K562 (cell line): ENCODE measurements at regions not wholly inside any gene's neighbourhood (a gene's known extent, or its start where the extent isn't known, plus 50 kb on each side); places are given as distances from the start of the nearest gene placed in this dataset.

ENCODE experiments used
- ATAC-seq: fragments of 200-7000 bp; cut with Tn5 transposase; 3 replicates; pipeline ENCODE4 v1.9.1; 2020; ENCODE audit warnings: moderate library complexity
- BruUV-seq: library from RNA; stranded (reverse); fragments of 400-500 nt; replicated peaks from 2 replicates; lab custom pipeline; 2021; lab: Mats Ljungman, UMichigan
- CTCF ChIA-PET: fragments of 300-600 bp; formaldehyde crosslinking; extraction: SDS; loops from one replicate; lab custom pipeline; 2021; ENCODE audit warnings: low intra/inter-chr PET ratio; lab: Yijun Ruan, JAX
- POLR2A ChIA-PET: fragments of 300-600, 350-650 bp; sonication (Branson Sonifier 250); formaldehyde crosslinking; extraction: SDS; loops from one replicate; lab custom pipeline; 2021; ENCODE audit warnings: antibody characterized with exemption, inconsistent platforms; lab: Yijun Ruan, JAX
- DNase-seq, 4 experiments: peaks; one replicate each; pipeline versions ENCODE4 v3.0.0 to v3.0.0-alpha.2; 2011 to 2018; ENCODE audit warnings: low spot score in 3 of 4, mixed read lengths in 3 of 4; ENCODE audit errors: extremely low read depth in 1 of 4
- FAIRE-seq: peaks from 2 replicates; lab custom pipeline; 2011; peaks lifted over from hg19 to GRCh38; lab: Jason Lieb, UNC
- H2AFZ ChIP-seq: 2 replicates; pipeline ENCODE4 v1.6.0; 2011; ENCODE audit warnings: low read depth, low read length, control low read depth, inconsistent platforms
- H3K27ac ChIP-seq: fragments of 200-600 bp; 3 replicates; pipeline ENCODE4 v1.8.0; 2011; ENCODE audit warnings: low read depth, mild to moderate bottlenecking, control low read depth, inconsistent platforms, low read length, moderate library complexity, mixed read lengths; ENCODE audit errors: extremely low read depth
- H3K27me3 ChIP-seq, 2 experiments: fragments of 300-600 bp in 1 of 2; 2 replicates in 1 of 2; 3 replicates in 1 of 2; pipeline versions ENCODE4 v1.6.0 to v1.8.0; 2011; ENCODE audit warnings: inconsistent platforms in 2 of 2, low read length in 2 of 2, mild to moderate bottlenecking in 1 of 2, mixed read lengths in 1 of 2, moderate library complexity in 1 of 2; ENCODE audit not compliant: control insufficient read depth in 2 of 2, insufficient read depth in 2 of 2
- H3K36me3 ChIP-seq: fragments of 300-600 bp; 3 replicates; pipeline ENCODE4 v1.8.0; 2011; ENCODE audit warnings: mild to moderate bottlenecking, low read length, inconsistent platforms; ENCODE audit not compliant: control insufficient read depth, insufficient read depth
- H3K4me1 ChIP-seq, 2 experiments: fragments of 200-600 bp in 1 of 2; replicated peaks in 1 of 2; 2 replicates in 1 of 2; 3 replicates in 1 of 2; pipeline versions ENCODE4 v1.5.1 to v1.8.0; 2011; ENCODE audit warnings: inconsistent platforms in 2 of 2, low read length in 2 of 2, mild to moderate bottlenecking in 1 of 2, mixed read lengths in 1 of 2, moderate library complexity in 1 of 2; ENCODE audit not compliant: control insufficient read depth in 2 of 2, insufficient read depth in 2 of 2
- H3K4me2 ChIP-seq: 2 replicates; pipeline ENCODE4 v1.6.1; 2011; ENCODE audit warnings: low read length, control low read depth, inconsistent platforms, mixed read lengths; ENCODE audit not compliant: insufficient read depth
- H3K4me3 ChIP-seq: fragments of 200-600 bp; sonication (generic), shearing (Covaris generic); 2 replicates; pipeline ENCODE4 v1.5.1; 2016; ENCODE audit warnings: control low read depth, inconsistent platforms
- H3K79me2 ChIP-seq: fragments of 200-600 bp; 3 replicates; pipeline ENCODE4 v1.8.0; 2011; ENCODE audit warnings: low read length, inconsistent platforms; ENCODE audit not compliant: control insufficient read depth, insufficient read depth
- H3K9ac ChIP-seq, 2 experiments: 2 replicates each; pipeline versions ENCODE4 v1.6.0 to v1.6.1; 2011; ENCODE audit warnings: low read depth in 2 of 2, low read length in 2 of 2, control low read depth in 1 of 2, inconsistent platforms in 1 of 2, mild to moderate bottlenecking in 1 of 2, mixed read lengths in 1 of 2; ENCODE audit not compliant: insufficient read depth in 1 of 2
- H3K9me1 ChIP-seq: one replicate; pipeline ENCODE4 v1.6.0; 2011; ENCODE audit warnings: inconsistent platforms, mild to moderate bottlenecking, low read length, moderate library complexity; ENCODE audit not compliant: control insufficient read depth, insufficient read depth
- H3K9me3 ChIP-seq: replicated peaks from 2 replicates; pipeline ENCODE4 v1.5.1; 2011; ENCODE audit warnings: low read depth, low read length, inconsistent platforms; ENCODE audit not compliant: control insufficient read depth, insufficient read depth
- H4K20me1 ChIP-seq: replicated peaks from 2 replicates; pipeline ENCODE4 v1.6.1; 2011; ENCODE audit warnings: low read length, inconsistent platforms, mixed read lengths; ENCODE audit not compliant: control insufficient read depth, insufficient read depth
- CBFA2T3 ChIP-seq: fragments of 450-650 bp; IDR thresholded peaks from 2 replicates; pipeline ENCODE4 v1.6.1; 2017
- CC2D1A ChIP-seq: fragments of 450-650 bp; IDR thresholded peaks from 2 replicates; pipeline ENCODE4 v1.6.1; 2017; ENCODE audit warnings: mild to moderate bottlenecking
- CREBBP ChIP-seq: IDR thresholded peaks from one replicate; pipeline ENCODE4 v1.6.1; 2012; ENCODE audit warnings: low read depth, mild to moderate bottlenecking, control low read depth, inconsistent platforms, low read length
- EP400 ChIP-seq: fragments of 450-650 bp; IDR thresholded peaks from 2 replicates; pipeline ENCODE4 v1.6.1; 2017; ENCODE audit warnings: antibody characterized with exemption, mild to moderate bottlenecking, moderate library complexity
- GATAD2A ChIP-seq: fragments of 450-650 bp; IDR thresholded peaks from 2 replicates; pipeline ENCODE4 v1.6.1; 2017
- HIVEP1 ChIP-seq: fragments of 250-450 bp; sonication (Bioruptor Pico); IDR thresholded peaks from 2 replicates; pipeline ENCODE4 v1.4.0; 2020; ENCODE audit warnings: mild to moderate bottlenecking
- HNRNPLL ChIP-seq: fragments of 200-400 bp; formaldehyde crosslinking; IDR thresholded peaks from 2 replicates; pipeline ENCODE4 v1.6.1; 2017; ENCODE audit warnings: low read length, low read depth, mild to moderate bottlenecking; ENCODE audit not compliant: poor library complexity, severe bottlenecking
- NFATC3 ChIP-seq: fragments of 450-650 bp; IDR thresholded peaks from 2 replicates; pipeline ENCODE4 v1.6.1; 2017; ENCODE audit warnings: mild to moderate bottlenecking
- PPARD ChIP-seq: fragments of 250-450 bp; sonication (Bioruptor Pico); IDR thresholded peaks from 2 replicates; pipeline ENCODE4 v1.8.0; 2022; ENCODE audit warnings: inconsistent platforms, mild to moderate bottlenecking, moderate library complexity
- RBM17 ChIP-seq: fragments of 200-400 bp; formaldehyde crosslinking; IDR thresholded peaks from 2 replicates; pipeline ENCODE4 v1.6.1; 2017; ENCODE audit warnings: low read depth, mild to moderate bottlenecking, low read length, borderline replicate concordance
- SRSF1 ChIP-seq: fragments of 200-400 bp; formaldehyde crosslinking; IDR thresholded peaks from 2 replicates; pipeline ENCODE4 v1.6.1; 2017; ENCODE audit warnings: mild to moderate bottlenecking, low read depth, low read length, moderate library complexity
- SRSF3 ChIP-seq: fragments of 200-400 bp; formaldehyde crosslinking; IDR thresholded peaks from 2 replicates; pipeline ENCODE4 v1.6.1; 2016; ENCODE audit warnings: mild to moderate bottlenecking, low read length, moderate library complexity; ENCODE audit not compliant: insufficient read depth
- ZNF311 ChIP-seq: fragments of 250-450 bp; sonication (Bioruptor Pico); IDR thresholded peaks from 2 replicates; pipeline ENCODE4 v1.4.0; 2020; ENCODE audit warnings: mild to moderate bottlenecking, moderate library complexity
- ZNF408 ChIP-seq: fragments of 250-450 bp; sonication (Bioruptor Pico); IDR thresholded peaks from 2 replicates; pipeline ENCODE4 v1.4.0; 2020; ENCODE audit warnings: low read depth, mild to moderate bottlenecking, moderate library complexity
- WGBS: fragments of 100-300 bp; shearing (Covaris generic); methylation state at CpG from one replicate; pipeline ENCODE4 v1.1.6; 2016; ENCODE audit warnings: low coverage, mixed read lengths; ENCODE audit not compliant: insufficient coverage; ENCODE audit errors: missing lambda C conversion rate; 5-methylcytosine and 5-hydroxymethylcytosine counted together
- in situ Hi-C: fragments of 300-500 bp; cut with MboI; formaldehyde crosslinking; loops from 4 replicates; pipeline ENCODE4 v1.15.0; 2018; ENCODE audit warnings: inconsistent platforms, mixed read lengths
- intact Hi-C: fragments of 100-400 bp; cut with micrococcal nuclease; formaldehyde crosslinking; loops from 2 replicates; pipeline ENCODE4 v1.14.2; 2022
- TF ChIP-seq, protein P1 (sequence below): fragments of 250-450 bp; sonication (Bioruptor Pico); IDR thresholded peaks from 2 replicates; pipeline ENCODE4 v1.4.0; 2020; ENCODE audit warnings: mild to moderate bottlenecking, moderate library complexity, borderline replicate concordance

DNA sequence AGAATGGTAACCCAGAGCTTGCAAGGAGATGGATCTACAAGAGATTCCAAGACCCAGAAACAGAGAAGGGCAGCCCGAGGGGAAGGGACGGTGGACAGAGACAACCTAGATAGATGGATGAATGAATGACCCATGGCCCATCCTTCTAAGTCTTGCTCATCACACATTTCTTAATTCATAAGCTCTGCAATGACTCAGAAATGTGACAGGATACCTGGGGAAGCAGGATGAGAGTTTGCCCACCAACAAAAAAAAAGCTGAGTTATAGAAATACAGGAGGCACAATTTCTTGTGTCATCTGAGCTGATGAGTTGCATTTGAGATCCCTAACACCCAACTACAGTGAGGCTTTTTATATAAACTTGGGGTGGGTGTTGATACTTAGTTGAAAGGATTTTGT is 76.6 kb downstream of the CNTN3 start:
- Histone ChIP-seq H3K9me1 (no peaks in the 10 kb centered on the region), H3K79me2 (no peaks in the 10 kb centered on the region)
- TF ChIP-seq PPARD (CRISPR knock-in tag) (no peak), CBFA2T3 (no peak), CREBBP (no peak), NFATC3 (no peak), HIVEP1 (CRISPR knock-in tag) (no peak), SRSF3 (no peak), ZNF408 (CRISPR knock-in tag) (no peak), EP400 (no peak), HNRNPLL (no peak), ZNF311 (no peak), GATAD2A (no peak), RBM17 (no peak), CC2D1A (no peak), SRSF1 (no peak)
- TF ChIP-seq, protein P1, sequence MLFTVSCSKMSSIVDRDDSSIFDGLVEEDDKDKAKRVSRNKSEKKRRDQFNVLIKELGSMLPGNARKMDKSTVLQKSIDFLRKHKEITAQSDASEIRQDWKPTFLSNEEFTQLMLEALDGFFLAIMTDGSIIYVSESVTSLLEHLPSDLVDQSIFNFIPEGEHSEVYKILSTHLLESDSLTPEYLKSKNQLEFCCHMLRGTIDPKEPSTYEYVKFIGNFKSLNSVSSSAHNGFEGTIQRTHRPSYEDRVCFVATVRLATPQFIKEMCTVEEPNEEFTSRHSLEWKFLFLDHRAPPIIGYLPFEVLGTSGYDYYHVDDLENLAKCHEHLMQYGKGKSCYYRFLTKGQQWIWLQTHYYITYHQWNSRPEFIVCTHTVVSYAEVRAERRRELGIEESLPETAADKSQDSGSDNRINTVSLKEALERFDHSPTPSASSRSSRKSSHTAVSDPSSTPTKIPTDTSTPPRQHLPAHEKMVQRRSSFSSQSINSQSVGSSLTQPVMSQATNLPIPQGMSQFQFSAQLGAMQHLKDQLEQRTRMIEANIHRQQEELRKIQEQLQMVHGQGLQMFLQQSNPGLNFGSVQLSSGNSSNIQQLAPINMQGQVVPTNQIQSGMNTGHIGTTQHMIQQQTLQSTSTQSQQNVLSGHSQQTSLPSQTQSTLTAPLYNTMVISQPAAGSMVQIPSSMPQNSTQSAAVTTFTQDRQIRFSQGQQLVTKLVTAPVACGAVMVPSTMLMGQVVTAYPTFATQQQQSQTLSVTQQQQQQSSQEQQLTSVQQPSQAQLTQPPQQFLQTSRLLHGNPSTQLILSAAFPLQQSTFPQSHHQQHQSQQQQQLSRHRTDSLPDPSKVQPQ (CRISPR knock-in tag), result no peak
- TF ChIP-seq, all 486 proteins: peak for 0
- Histone ChIP-seq H3K27me3 (no peaks in the 10 kb centered on the region), H3K4me1 (no peaks in the 10 kb centered on the region), H2AFZ (no peak overlapping the region), H3K4me3 (no peak overlapping the region), H4K20me1 (no peaks in the 10 kb centered on the region), H3K36me3 (no peaks in the 10 kb centered on the region), H3K4me2 (no peak overlapping the region), H3K9me3 (no peaks in the 10 kb centered on the region; the same call in 1 of the 2 replicates), H3K9ac (no peak overlapping the region), H3K27ac (no peak overlapping the region)
- WGBS, result 8% methylated on average over 2 of the region's 2 CpGs
- DNase-seq (no peak), FAIRE-seq (no peak), ATAC-seq (no peak)
- intact Hi-C loops, result no loop called here
- CTCF ChIA-PET, result no interaction called here
- in situ Hi-C loops, result no loop called here
- BruUV-seq, result no TSS peak
- POLR2A ChIA-PET, result no interaction called here
